Hepatocyte (in vitro differentiated cells): ENCODE measurements at regions not wholly inside any gene's neighbourhood (a gene's known extent, or its start where the extent isn't known, plus 50 kb on each side); places are given as distances from the start of the nearest gene placed in this dataset.

Experiments used
- CTCF ChIP-seq: fragments of 200-600 bp; sonication (generic); IDR thresholded peaks from 2 replicates; pipeline ENCODE4 v1.5.1; 2016; ENCODE audit warnings: antibody characterized with exemption, mild to moderate bottlenecking; ENCODE audit not compliant: poor library complexity
- EZH2 ChIP-seq: fragments of 200-600 bp; sonication (generic); IDR thresholded peaks from 2 replicates; pipeline ENCODE4 v1.6.1; 2016; ENCODE audit warnings: antibody characterized with exemption, mild to moderate bottlenecking, borderline replicate concordance
- EZH2phosphoT487 ChIP-seq: fragments of 200-600 bp; sonication (generic); IDR thresholded peaks from one replicate; pipeline ENCODE4 v1.6.1; 2018; ENCODE audit warnings: antibody characterized with exemption, mild to moderate bottlenecking, low read depth, moderate library complexity; ENCODE audit not compliant: unreplicated experiment, severe bottlenecking

DNA sequence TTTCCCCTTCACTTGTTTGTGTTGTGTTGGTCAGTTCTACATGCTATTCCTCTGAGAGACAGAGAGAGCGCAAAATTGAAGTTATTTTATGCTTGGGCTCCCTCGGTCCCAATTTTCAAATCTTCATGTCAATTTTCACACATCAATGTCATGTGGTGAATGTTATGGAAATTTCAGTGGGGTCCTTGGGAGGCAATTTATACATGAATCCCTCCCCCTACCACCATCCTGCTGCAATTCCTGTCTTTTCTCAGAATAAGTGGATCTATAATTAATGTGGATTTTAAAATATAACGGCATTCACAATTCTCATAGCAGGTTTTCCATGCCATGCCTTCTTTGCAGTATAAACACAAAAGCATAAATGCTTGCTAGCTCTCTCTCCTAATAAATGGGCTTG, 499.9 kb downstream of the MCTP2 start:
- TF ChIP-seq CTCF: no peak
- TF ChIP-seq EZH2phosphoT487: no peak
- no peak for TF ChIP-seq EZH2
